HT1080 (cell line): ENCODE measurements at regions not wholly inside any gene's neighbourhood (a gene's known extent, or its start where the extent isn't known, plus 50 kb on each side); places are given as distances from the start of the nearest gene placed in this dataset.
A peak's percentile ranks its signal among the peaks of the same experiment; 100 is the strongest.

Experiments
- DNase-seq: peaks from one replicate; pipeline ENCODE4 v3.0.0-alpha.2; 2015; ENCODE audit warnings: low read depth

- DNase-seq: no peak
Observed at GRCh38 chr5:125004009-125004408, 257.6 kb upstream of the ZNF608 start.

GRCh38 chr5:125005266-125005665 is 258.8 kb upstream of the ZNF608 start:
- DNase-seq: no peak

GRCh38 chr5:125006011-125006685 is 259.7 kb upstream of the ZNF608 start:
- DNase-seq: no peak

GRCh38 chr5:125010356-125010755 is 263.9 kb upstream of the ZNF608 start:
- DNase-seq: no peak

DNA sequence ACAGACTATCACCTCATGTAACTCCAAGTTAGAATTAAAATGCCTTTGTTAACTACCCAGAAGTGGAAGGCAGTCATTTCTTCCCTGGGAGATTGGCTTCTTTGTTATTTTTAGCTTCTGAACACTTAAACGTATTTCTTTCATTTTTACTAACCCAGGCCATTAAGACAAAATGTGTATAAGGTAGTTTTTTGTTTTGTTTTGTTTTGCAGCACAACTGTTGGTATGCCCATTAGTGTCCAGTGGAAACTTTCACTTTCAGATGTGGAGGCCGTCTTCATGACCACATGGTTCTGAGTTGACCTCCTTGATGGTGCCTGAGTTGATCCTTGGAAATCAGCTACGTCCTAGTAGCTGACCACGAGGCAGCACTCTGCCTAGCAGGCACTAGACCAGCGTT is 264.6 kb upstream of the ZNF608 start:
- DNase-seq: no peak

- no peak for DNase-seq
Observed at GRCh38 chr5:125011419-125011818, 265.0 kb upstream of the ZNF608 start.

- DNase-seq: no peak
Observed at GRCh38 chr5:125011947-125012346, 265.5 kb upstream of the ZNF608 start.

- DNase-seq: no peak
Observed at GRCh38 chr5:125012727-125013451, 266.4 kb upstream of the ZNF608 start.

DNA sequence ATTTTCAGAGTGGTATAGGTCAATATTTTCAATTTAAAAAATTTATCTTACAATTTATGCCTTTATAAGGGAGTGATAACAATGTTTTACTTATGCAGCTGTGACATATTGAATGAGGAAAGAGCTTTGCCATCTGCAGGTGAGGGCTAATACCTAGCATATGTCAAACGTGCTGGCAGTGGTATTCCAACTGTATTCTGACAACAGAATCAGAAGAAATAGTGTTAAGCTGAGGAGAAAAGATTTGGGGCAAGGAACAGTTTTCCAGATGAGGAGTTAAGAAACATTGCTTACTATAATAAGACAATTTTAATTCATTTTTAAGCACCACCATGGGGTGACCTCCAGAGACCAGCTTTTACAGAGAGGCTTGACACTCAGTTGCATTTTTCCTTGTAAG is 267.8 kb upstream of the ZNF608 start:
- DNase-seq: no peak

- no peak for DNase-seq
Observed at GRCh38 chr5:125017796-125018195, 271.4 kb upstream of the ZNF608 start.

DNA sequence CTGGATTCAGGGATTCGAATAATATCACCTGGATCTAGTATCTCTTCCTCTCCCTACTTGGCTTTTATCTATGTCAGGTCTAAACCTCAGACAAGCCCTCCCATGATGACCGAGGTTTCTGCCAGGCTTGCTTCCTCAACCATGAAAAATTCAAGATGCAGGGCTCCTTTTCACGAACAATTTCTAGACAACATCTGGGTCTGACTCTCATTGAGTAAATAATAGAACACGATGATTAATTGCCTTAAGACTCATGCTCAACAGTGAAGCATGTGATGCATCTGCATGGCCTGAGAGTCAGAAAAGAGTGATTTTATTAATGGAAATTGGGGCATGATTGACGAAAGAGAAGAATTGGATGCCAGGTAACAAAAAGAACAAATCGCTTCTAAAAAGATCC is 277.2 kb upstream of the ZNF608 start:
- DNase-seq: peak; percentile 10

DNA sequence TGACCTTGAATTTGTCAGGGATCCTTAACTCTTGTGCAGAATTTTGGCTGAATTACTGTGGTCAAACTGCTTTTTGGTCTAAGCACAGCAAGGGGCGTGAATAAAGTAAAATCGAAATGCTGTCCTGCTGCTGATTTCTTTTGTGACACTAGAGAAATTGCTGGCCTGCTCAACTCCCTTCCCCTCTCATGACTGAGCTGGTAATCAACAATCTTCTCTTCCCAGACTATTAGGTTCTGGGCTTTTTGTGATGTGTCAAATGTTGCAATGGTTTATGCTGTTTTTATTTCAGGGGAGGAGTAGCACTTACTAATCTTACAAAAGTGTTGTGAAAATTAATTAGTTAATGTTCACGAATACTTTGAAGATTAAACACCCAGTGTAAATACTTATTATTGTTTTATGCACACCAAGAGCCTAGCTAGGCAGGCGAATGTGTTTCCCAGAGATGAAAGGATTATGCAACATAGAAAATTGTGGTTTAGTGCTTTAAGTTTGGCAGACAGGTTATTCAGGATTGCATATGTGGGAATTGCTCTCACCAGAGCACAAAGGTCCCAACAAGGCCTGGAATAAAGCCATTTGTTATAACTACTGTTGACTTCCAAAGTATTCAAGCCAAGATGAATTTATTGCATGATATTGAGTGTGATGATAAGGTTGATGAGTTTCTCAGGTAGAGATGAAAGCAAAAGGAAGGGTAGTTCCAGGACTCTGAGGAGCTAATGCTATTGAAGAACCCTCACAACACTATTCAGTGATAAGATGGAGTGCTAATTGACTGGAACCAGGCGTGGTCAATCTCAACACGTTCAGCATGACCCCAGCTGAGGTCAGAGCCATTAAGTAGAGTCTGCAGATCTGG is 280.7 kb upstream of the ZNF608 start:
- no peak for DNase-seq

DNA sequence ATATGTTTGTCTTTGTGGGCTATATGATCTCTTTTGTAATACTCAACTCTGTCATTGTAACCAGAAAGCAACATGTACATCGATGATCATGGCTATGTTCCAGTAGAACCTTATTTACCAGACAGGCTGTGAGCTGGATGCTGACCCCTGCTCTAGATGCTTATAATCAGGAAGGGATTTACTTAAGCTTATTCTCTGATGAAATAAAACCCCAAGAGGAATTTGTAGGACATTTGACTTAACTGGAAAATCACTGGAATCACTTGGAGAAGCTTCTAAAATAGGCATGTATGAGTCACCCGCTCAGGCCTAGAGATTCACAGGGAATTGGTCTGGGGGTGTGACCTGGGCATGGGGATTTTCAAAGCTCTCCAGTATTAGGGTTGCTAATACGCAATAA is 285.8 kb upstream of the ZNF608 start:
- peak; percentile 21 for DNase-seq

DNA sequence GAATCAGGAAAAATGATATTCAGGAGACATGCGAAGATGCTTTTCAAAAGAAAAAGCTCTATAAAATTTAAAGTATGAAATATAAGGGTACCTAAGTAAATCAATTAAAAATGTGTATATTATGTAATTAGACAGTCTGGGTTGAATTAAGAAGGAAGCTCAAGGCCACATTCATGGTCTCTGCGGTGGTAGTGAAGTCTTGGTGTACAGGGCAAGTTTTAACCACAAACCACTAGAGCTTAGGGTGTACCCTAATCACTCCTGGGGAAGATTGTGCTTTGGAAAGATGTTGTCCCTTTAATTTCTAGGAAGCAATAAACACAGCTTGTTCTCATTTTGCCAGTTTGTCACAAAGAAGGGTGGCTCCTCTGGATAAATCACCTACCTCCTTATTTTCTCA is 287.2 kb upstream of the ZNF608 start:
- DNase-seq: no peak

DNA sequence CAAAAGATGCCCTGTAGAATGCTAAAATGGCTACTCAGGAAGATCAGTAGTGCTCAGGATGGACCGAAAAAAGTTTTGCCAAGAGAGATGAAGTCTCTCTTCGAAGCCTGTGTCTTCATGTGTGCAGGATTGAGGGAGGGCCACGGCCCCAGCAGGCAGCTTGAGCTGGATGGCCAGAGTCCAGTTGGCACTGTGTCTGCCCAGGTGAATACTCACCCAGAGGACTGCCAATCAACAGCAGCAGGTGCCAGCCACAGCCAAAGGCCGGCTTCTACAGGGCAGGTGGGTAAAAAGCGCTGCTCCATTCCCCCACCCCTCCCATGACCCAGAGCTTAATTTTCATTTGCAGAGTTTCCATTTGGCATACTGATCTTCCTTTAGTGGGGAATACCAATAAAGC is 287.9 kb upstream of the ZNF608 start:
- DNase-seq: no peak

GRCh38 chr5:125036494-125036893 is 290.1 kb upstream of the ZNF608 start:
- no peak for DNase-seq

- no peak for DNase-seq
Observed at GRCh38 chr5:125037020-125037419, 290.6 kb upstream of the ZNF608 start.

DNA sequence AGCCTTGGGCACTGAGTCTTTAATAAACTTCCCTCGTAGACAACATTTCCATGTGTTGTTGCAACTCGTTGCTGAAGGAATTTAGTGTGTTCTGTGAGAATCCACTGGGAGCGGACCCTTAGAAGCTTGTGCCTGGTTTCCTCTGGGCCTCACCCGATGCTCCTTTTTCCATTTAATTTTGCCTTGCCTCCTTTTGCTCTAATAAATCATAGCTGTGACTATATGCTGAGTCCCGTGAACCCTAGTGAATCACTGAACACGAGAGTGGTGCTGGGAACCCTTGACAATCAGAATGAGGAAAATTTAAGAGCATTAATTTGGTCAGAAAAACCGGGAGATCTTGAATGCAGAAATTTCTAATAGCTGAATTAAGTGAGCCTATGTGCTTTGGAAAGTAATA is 291.1 kb upstream of the ZNF608 start:
- DNase-seq: no peak

DNA sequence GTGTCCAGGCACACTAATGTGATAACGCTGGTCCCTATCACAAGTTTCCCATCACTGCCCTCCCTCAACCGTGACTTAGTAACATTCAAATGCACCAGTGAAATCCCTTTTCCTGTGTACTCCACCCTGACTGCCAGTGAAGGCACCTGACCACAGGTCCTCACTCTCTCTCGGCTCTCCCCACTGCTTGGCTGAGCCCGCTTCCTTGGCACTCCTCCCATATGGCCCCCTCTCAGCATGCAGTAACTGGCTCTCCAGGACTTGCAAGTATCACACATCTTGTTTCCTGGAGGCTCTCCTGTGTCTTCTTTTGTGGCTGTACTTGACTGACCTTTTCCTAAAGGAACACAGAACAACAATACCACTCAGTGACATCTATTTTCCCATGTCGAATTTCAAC is 292.0 kb upstream of the ZNF608 start:
- DNase-seq: no peak

GRCh38 chr5:125041798-125042197 is 295.4 kb upstream of the ZNF608 start:
- DNase-seq: no peak

DNA sequence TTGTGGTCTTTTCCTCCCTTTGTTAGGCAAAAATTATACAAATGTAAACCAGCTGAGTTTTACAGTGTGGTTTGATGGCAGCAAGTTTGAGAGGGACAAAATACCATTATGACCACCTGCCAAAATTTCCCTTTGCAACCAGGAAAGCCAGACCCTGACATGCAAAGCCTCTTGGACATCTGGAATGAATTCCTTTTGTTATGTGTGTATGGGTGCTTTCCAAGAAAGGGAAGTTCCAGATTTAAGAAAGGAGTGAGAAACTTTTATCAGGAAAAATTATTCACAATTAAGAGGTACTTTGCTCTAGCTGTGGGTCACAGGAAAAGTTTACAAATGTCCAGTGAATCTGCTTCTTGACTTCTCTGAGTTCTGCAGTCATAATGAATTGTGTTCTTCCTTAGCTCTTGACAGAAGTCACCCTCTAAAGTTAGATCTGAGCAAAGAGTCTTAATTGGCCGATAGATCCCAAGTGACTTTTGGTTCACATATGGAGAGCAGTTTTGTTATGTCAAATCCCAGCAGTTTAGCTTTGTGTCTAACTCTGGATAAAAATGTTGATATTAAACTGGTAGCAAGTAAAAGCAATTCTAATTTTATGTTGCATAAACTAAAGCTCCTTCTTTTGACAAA is 295.9 kb upstream of the ZNF608 start:
- no peak for DNase-seq
